ENCODE measurements at regions not wholly inside any gene's neighbourhood (a gene's known extent, or its start where the extent isn't known, plus 50 kb on each side); places are given as distances from the start of the nearest gene placed in this dataset.

DNA sequence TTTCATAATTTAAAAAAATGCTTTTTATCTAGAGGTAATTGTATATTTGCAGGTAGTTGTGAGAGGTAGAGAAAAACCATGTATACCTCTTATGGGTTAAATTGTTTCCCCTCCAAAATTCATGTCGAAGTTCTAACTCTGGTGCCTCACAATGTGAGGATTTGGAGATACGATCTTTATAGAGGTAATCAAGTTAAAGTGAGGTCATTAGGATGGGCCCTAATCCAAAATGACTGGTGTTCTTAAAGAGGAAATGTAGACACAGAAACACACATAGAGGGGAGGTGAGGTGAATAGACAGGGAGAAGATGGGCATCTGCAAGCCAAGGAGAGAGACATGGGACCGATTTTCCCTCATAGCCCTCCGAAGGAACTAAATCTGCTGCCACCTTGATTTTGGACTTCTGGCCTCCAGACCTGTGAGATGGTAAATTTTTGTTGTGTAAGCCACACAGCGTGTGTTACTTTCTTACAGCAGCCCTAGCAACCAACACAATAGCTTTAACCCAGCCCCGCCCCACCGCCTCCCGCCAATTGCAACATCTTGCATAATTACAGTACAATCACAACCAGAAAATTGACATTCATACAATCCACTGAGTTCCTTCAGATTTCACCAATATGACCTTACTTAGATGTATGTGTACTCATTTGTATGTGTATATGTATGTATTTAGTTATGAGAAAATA, 208.9 kb downstream of the MIB1 start:
- Mint-ChIP-seq H3K27me3 (ENCODE audit: low read depth) (peaks cover 17% of the 10 kb centered on the region), H3K4me3 (no peak overlapping the region), H3K27ac (no peak overlapping the region), H3K36me3 (ENCODE audit: low read depth) (no peaks in the 10 kb centered on the region), H3K9me3 (peaks cover 11% of the 10 kb centered on the region), H3K4me1 (no peaks in the 10 kb centered on the region)
- no peak for TF ChIP-seq CTCF (IDR thresholded peaks at IDR 0.05; ENCODE audit: unreplicated experiment in 3 of 3)

GRCh38 chr18:21955757-21956652, 213.4 kb upstream of the GATA6 start:
- Mint-ChIP-seq H3K4me3 (no peak overlapping the region), H3K27ac (no peak overlapping the region), H3K27me3 (ENCODE audit: low read depth) (peaks cover 7% of the 10 kb centered on the region), H3K9me3 (peaks cover 18% of the 10 kb centered on the region), H3K4me1 (no peaks in the 10 kb centered on the region), H3K36me3 (ENCODE audit: low read depth) (no peaks in the 10 kb centered on the region)
- peak; percentile 80 to 85 (median 85) for TF ChIP-seq CTCF (IDR thresholded peaks at IDR 0.05; ENCODE audit: unreplicated experiment in 3 of 3)

DNA sequence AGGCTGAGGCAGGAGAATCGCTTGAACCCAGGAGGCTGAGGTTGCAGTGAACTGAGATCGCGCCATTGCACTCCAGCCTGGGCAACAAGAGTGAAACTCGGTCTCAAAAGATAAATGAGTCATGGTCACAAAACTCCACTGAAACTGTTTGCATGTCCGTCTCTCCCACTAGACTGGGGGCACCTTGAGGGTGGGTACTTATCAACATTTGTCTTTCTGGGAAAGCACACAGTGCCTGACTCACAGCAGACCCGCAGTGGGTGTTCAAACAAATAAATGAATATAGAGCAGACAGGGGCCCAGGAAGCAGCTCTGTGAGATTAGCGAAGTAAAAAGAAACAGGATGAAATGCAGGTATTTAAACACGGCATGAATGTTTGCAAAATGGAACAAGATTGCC, 211.1 kb upstream of the GATA6 start:
- Mint-ChIP-seq H3K9me3 (peaks cover 13% of the 10 kb centered on the region), H3K4me3 (no peak overlapping the region), H3K27me3 (ENCODE audit: low read depth) (peaks cover 7% of the 10 kb centered on the region), H3K36me3 (ENCODE audit: low read depth) (no peaks in the 10 kb centered on the region), H3K27ac (no peak overlapping the region), H3K4me1 (no peaks in the 10 kb centered on the region)
- TF ChIP-seq CTCF (IDR thresholded peaks at IDR 0.05; ENCODE audit: unreplicated experiment in 3 of 3): no peak

GRCh38 chr18:21958707-21959450, 210.5 kb upstream of the GATA6 start:
- peaks cover 7% of the 10 kb centered on the region for H3K27me3 Mint-ChIP-seq (ENCODE audit: low read depth)
- no peak for TF ChIP-seq CTCF (IDR thresholded peaks at IDR 0.05; ENCODE audit: unreplicated experiment in 3 of 3)
- H3K27ac Mint-ChIP-seq: no peak overlapping the region
- no peak overlapping the region for H3K4me3 Mint-ChIP-seq
- no peaks in the 10 kb centered on the region for H3K36me3 Mint-ChIP-seq (ENCODE audit: low read depth)
- peaks cover 11% of the 10 kb centered on the region for H3K9me3 Mint-ChIP-seq
- no peaks in the 10 kb centered on the region for H3K4me1 Mint-ChIP-seq

DNA sequence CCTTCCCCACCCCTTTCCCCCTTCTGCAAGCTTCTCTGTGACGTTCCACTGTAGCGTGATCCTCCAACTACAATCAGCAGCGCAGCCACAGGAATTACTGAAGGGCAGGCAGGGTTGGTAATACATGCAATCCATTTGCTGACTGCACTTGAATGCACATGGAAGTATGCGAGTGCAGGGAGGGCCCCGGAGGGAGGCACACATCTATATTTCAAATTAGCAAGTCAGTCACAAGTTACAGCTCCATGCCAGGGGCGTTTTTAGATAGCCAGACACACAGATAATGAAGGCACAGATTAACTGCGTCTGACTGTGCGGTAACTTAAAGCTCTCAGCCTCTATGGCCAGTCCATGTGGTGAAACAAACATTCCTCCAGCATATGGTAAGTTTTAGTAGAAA, 209.2 kb upstream of the GATA6 start:
- no peaks in the 10 kb centered on the region for H3K4me1 Mint-ChIP-seq
- H3K4me3 Mint-ChIP-seq: no peak overlapping the region
- H3K9me3 Mint-ChIP-seq: peaks cover 3% of the 10 kb centered on the region
- no peak for TF ChIP-seq CTCF (IDR thresholded peaks at IDR 0.05; ENCODE audit: unreplicated experiment in 3 of 3)
- no peak overlapping the region for H3K27ac Mint-ChIP-seq
- peaks cover 7% of the 10 kb centered on the region for H3K27me3 Mint-ChIP-seq (ENCODE audit: low read depth)
- H3K36me3 Mint-ChIP-seq (ENCODE audit: low read depth): no peaks in the 10 kb centered on the region
